A204.1 (cell line): ENCODE measurements at regions not wholly inside any gene's neighbourhood (a gene's known extent, or its start where the extent isn't known, plus 50 kb on each side); places are given as distances from the start of the nearest gene placed in this dataset.

Source experiments
- FAIRE-seq: peaks from 2 replicates; lab custom pipeline; 2012; peaks lifted over from hg19 to GRCh38; lab: Jason Lieb, UNC

DNA sequence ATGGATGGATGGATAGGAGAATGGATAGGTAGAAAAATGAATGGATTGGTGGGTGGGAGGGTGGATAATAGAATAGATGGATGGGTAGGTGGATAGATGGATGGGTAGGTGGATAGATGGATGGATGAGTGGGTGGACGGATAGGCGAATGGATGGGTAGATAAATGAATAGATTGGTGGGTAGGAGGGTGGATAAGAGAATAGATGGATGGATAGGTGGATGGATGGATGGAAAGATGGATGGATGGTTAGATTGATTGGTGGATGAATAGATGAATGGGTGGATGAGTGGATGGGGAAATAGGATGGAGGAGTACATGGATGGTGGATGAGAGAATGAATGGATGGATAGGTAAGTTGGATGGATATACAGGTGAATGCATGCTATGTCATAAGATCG lies 110.5 kb downstream of the CEBPB start:
- FAIRE-seq: no peak

- FAIRE-seq: no peak
These were observed 111.1 kb downstream of the CEBPB start for GRCh38 chr20:50301712-50302111.

- no peak for FAIRE-seq
These were observed 111.9 kb downstream of the CEBPB start for GRCh38 chr20:50302341-50303057.

DNA sequence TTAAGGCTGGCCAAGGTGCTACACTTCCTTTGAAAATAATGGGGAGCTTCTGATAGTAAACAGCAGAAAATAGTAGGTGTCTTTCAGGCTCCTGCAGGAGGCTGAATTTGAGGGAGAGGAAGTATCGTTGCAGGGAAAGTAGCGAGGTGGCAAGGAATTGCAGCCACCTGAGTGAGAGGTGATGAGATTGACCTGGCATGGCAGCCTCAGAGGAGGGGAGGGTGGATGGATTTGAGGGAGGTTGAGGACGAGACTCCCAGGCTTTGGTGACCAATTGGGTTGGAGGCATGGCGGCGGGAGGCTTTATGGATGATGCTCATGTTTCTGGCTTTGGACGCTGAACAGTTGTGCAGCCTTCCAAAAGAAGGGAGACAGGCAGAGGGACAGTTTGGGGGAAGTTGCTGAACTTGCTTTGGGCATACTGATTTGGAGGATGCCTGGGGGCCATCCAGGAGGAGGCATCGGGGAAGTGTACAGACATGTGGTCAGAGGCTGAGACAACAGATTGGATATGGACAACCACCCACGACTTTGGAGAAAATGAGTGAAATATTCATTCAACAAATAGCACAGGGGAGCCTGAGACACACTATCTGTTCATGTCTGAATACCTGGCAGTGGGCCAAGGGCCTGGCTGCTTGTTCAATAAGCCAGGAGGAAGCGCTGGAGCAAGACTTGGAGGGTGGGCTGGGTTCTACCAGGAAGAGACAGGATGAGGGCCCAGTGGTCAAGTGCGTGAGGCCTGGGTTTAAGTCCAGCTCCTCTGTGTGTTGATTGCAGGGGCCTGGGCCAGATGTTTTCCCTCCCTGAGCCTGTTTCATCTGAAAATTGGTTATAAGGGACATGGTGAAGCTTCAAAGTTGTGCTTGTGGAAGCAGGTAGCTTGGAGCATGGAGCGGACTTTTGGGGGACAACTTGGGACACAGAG lies 113.2 kb downstream of the CEBPB start:
- no peak for FAIRE-seq

- no peak for FAIRE-seq
These were observed 113.8 kb downstream of the CEBPB start for GRCh38 chr20:50304501-50304856.

- no peak for FAIRE-seq
These were observed 114.4 kb downstream of the CEBPB start for GRCh38 chr20:50304923-50305635.

DNA sequence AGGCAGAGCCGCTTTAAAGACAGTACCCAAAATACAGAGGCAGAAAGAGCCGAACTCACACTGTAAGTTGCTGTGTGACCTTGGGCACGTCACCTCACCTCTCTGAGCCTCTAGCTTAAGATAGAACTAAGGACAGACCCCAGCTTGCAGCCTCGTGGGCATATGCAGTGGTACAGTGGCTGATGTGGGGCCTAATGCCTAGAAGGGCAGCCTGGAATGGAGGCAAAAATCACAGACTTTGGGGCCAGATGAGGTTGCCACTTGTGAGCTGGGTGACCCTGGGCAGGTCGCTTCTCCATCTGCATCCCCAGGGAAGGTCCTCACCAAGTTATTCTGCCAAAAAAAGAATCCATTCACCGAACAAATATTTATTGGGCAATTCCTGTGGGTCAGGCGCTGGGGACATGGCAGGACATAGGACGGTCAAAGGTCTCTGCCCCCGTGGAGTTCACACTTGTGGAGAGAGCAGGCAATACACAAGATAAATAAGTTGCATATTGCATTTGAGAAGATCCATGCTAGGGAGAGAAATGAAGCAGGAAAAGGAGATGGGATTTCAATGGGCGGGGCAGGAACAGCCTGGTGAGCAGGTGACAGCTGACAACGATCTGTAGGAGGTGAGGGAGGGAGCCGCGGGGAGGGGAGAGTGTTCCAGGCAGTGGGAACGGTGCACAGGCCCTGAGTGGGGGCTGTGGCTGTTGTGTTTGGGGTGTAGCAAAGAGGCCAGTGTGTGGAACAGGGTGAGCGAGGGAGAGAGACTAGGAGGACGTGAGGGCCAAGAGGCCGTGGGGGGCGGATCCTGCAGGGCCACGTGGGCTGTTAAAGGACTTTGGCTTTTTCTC lies 115.2 kb downstream of the CEBPB start:
- FAIRE-seq: no peak

DNA sequence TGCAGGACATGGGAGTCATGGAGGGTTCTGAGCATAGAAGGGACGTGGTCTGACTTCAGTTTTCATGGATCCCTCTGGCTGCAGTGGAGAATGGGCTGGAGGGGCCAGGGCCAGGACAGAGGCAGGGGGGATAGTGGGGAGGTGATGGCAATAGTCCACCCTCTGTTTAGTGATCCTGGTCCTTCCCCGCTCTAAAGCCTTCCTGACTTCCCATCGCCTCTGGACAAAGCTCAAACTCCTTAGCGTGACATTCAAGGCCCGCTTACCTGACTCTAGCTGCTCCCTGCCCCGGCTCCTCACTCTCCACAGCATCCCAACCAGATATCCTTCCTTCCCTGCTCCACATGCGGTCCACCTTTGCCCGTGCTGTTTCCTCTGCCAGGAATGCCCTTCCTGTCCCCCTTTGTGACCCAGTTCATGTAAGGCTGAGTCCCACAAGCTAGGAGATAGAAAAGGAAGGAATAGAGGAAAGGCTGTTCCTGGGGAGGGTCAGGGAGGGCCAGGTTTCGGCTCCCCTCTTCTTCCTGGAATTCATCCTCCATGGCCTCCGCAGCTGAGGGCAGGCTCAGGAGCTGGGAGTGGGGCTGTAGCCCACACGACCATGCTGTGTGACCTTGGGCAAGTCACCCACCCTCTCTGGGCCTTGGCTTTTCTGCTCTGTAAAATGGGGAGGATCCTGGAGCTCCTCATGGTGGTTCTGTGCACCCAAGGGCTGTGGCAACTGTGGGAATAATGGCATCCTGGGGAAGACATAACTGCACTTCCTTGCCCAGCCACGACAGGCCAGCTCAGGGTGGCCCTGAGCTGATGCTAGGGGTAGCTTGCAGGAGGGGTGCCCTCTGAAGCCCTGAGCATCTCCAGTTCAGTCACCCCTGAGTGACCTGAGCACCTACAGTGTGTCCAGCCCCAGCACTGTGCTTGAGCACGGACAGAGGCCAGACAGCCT lies 116.1 kb downstream of the CEBPB start:
- no peak for FAIRE-seq

GRCh38 chr20:50308166-50308512 lies 117.5 kb downstream of the CEBPB start:
- no peak for FAIRE-seq

GRCh38 chr20:50308513-50309279 lies 118.1 kb downstream of the CEBPB start:
- FAIRE-seq: no peak

DNA sequence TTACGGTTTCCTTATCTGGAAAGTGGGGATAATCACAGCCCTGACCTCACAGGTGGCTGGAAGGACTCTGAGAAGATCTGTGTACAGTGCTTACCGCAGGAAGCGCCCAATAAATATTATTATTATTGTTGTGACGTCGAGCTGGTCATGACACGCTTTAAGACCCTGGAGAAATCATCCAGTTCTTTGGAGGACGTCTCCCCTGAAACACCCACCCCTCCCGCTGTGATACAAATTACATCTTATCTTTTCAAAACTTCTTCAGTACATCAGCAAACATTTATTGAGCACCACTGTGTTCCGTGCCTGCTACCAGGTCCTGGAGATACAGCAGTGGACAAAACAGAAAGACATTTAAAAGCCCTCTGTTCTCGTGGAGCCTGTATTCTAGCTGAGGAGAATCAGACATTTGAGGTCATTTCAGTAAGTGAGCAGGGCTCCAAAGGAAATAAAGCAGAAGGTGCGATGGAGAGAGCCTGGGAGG lies 118.7 kb downstream of the CEBPB start:
- no peak for FAIRE-seq

GRCh38 chr20:50309764-50310672 lies 119.4 kb downstream of the CEBPB start:
- no peak for FAIRE-seq

DNA sequence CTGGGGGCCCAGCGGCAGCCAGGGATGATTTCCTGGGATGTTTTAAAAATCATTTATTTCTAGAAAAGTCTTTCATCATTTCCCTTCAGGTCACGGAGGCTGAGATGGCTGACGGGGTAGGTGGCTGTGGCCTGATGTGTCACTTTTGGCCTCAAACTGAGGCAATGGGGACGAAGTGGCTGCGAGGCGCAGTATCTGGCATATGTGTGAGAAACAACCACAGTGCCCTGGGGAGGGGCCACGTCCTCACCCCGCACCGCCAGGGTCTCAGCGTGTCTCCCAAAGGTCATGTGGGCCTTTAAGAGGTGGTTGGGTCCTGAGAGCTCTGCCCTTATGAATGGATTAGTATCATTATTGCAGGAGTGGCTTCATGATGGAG lies 120.0 kb downstream of the CEBPB start:
- FAIRE-seq: no peak

DNA sequence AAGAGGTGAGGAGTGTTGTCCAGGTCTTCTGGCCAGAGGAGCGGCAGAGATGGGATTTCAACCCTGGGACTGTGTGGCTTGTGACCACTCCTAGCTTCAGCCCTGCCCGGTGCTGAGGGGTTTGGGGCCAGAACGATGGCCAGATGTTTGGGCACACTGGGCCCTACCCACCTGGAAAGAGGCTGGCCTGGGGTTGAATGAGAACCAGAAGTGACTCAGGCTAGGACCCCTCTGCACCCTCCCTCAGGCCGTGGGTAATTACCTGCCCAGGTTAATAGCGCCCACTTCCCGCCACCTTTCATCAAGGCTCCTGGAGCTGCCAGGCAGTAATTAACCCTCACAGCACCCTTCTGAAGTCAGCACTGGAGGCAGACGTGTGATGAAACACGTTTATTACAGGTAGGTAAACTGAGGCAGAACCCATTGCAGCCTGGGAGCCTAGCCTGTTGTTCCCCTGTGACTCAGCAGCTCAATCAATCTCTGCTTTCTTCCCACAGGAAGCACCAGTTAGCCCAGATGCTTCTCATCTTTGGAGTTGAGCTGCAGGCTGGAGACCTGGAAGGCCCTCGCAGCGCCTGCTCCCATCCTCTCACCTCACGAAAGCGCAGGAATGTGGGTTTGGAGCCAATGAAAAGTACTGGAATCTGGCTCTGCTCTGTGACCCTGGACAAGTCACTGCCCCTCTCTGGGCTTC lies 120.8 kb downstream of the CEBPB start:
- FAIRE-seq: no peak

GRCh38 chr20:50312002-50312681 lies 121.5 kb downstream of the CEBPB start:
- FAIRE-seq: no peak

DNA sequence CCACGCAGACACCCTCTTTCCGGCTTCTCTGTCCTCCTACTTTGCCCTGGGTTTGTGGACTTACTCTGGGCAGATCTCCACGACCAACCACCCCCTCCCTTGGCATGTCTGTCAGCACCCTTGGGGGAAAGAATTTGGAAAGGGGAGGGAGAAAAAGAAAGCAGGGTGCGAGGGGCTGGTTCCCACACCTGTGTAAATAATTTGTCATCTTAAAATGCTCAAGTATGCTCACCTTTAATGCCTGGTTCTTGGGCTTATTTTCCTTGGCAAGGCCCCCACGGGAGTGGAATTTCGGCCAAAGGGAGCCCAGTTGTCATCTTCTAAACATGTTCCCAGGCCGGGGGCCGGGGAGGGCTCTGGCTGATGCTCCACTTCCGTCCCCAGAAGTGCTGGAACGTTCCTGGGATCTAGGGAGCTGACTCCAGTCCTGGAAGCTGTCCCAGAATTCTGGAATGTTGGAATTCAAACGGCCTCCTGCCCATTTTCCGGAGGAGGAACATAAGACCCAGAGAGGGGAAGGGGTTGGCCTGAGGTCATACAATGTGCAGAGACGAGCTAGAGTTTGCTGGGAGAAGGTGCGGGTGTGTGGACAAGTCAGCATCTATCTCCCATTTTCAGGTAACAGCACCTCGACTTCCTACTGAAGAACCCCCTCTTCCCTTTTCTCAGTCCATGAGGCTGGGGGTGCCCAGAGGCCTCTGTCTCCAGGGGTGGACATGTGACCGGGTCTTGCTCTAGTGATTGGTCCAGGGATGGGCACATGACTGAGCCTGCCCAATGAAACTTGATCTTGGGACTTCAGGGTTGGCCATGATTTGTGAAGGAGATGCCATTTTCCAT lies 122.3 kb downstream of the CEBPB start:
- FAIRE-seq: no peak

DNA sequence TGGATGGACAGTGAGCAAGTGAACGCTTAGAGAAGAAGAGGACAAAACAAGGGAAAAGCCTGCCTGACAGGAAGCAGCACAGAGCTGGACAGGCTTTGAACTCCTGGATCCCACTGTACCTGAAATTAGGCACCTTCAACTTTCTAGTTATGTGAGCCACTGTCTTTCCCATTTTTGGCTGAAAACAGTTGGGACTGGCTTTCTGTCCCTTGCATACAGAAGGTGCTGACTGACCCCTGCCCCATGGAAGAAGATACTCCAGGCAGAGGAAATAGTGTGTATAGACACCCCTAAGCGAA lies 122.8 kb downstream of the CEBPB start:
- FAIRE-seq: no peak
